HG03064 (cell line): ENCODE measurements at regions not wholly inside any gene's neighbourhood (a gene's known extent, or its start where the extent isn't known, plus 50 kb on each side); places are given as distances from the start of the nearest gene placed in this dataset.

Experiments used
- ATAC-seq: cut with Tn5 transposase; IDR thresholded peaks from one replicate; pipeline ENCODE4 v1.9.1; 2021; ENCODE audit warnings: low read depth; ENCODE audit not compliant: unreplicated experiment

GRCh38 chr1:82874041-82874440 lies 1073.3 kb downstream of the ADGRL2 start:
- ATAC-seq = no peak

- ATAC-seq = no peak
Measured at GRCh38 chr1:82870332-82870731, 1069.6 kb downstream of the ADGRL2 start.

GRCh38 chr1:82867781-82868180 lies 1067.0 kb downstream of the ADGRL2 start:
- no peak for ATAC-seq

- ATAC-seq = no peak
Measured at GRCh38 chr1:82861749-82862148, 1061.0 kb downstream of the ADGRL2 start.

- ATAC-seq = no peak
Measured at GRCh38 chr1:82858031-82858430, 1057.3 kb downstream of the ADGRL2 start.

- no peak for ATAC-seq
Measured at GRCh38 chr1:82849460-82849859, 1048.7 kb downstream of the ADGRL2 start.

GRCh38 chr1:82848043-82848442 lies 1047.3 kb downstream of the ADGRL2 start:
- ATAC-seq = no peak

GRCh38 chr1:82845866-82846265 lies 1045.1 kb downstream of the ADGRL2 start:
- ATAC-seq = no peak

- no peak for ATAC-seq
Measured at GRCh38 chr1:82844911-82845827, 1044.4 kb downstream of the ADGRL2 start.

- no peak for ATAC-seq
Measured at GRCh38 chr1:82844447-82844846, 1043.7 kb downstream of the ADGRL2 start.

GRCh38 chr1:82843876-82844275 lies 1043.1 kb downstream of the ADGRL2 start:
- ATAC-seq = no peak

GRCh38 chr1:82840192-82840591 lies 1039.5 kb downstream of the ADGRL2 start:
- no peak for ATAC-seq

- ATAC-seq = no peak
Measured at GRCh38 chr1:82837766-82838465, 1037.2 kb downstream of the ADGRL2 start.

GRCh38 chr1:82836973-82837680 lies 1036.4 kb downstream of the ADGRL2 start:
- ATAC-seq = no peak

- no peak for ATAC-seq
Measured at GRCh38 chr1:82836213-82836972, 1035.7 kb downstream of the ADGRL2 start.

- no peak for ATAC-seq
Measured at GRCh38 chr1:82830690-82831380, 1030.1 kb downstream of the ADGRL2 start.

GRCh38 chr1:82829527-82829926 lies 1028.8 kb downstream of the ADGRL2 start:
- no peak for ATAC-seq

GRCh38 chr1:82823876-82824275 lies 1023.1 kb downstream of the ADGRL2 start:
- ATAC-seq = no peak

- no peak for ATAC-seq
Measured at GRCh38 chr1:82820816-82821215, 1020.1 kb downstream of the ADGRL2 start.

- ATAC-seq = no peak
Measured at GRCh38 chr1:82819234-82819633, 1018.5 kb downstream of the ADGRL2 start.
